Endodermal cell (in vitro differentiated cells): ENCODE measurements at regions not wholly inside any gene's neighbourhood (a gene's known extent, or its start where the extent isn't known, plus 50 kb on each side); places are given as distances from the start of the nearest gene placed in this dataset.

Source experiments
- DNase-seq: peaks from one replicate; pipeline ENCODE4 v3.0.0-alpha.2; 2017
- H3K27ac ChIP-seq: 2 replicates; pipeline ENCODE4 v1.5.1; 2013; ENCODE audit warnings: mild to moderate bottlenecking, low read depth, low read length, moderate library complexity
- H3K27me3 ChIP-seq: 2 replicates; pipeline ENCODE4 v1.6.1; 2013; ENCODE audit warnings: mild to moderate bottlenecking, low read length, moderate library complexity; ENCODE audit not compliant: insufficient read depth, control insufficient read depth, poor library complexity, severe bottlenecking
- H3K36me3 ChIP-seq: 2 replicates; pipeline ENCODE4 v1.7.0; 2013; ENCODE audit warnings: mild to moderate bottlenecking, low read length, moderate library complexity; ENCODE audit not compliant: control insufficient read depth, insufficient read depth
- H3K4me1 ChIP-seq: one replicate; pipeline ENCODE4 v1.7.0; 2013; ENCODE audit warnings: low read length; ENCODE audit not compliant: control insufficient read depth, insufficient read depth
- H3K4me3 ChIP-seq: 2 replicates; pipeline ENCODE4 v1.5.1; 2013; ENCODE audit warnings: mild to moderate bottlenecking, low read length, moderate library complexity
- H3K9ac ChIP-seq: 2 replicates; pipeline ENCODE4 v1.6.1; 2013; ENCODE audit warnings: mild to moderate bottlenecking, low read length, moderate library complexity; ENCODE audit not compliant: poor library complexity, severe bottlenecking; ENCODE audit errors: extremely low read depth
- H3K9me3 ChIP-seq: 2 replicates; pipeline ENCODE4 v1.6.1; 2013; ENCODE audit warnings: mild to moderate bottlenecking, low read length, moderate library complexity; ENCODE audit not compliant: control insufficient read depth
- H3K27ac Mint-ChIP-seq: 2 replicates; pipeline ENCODE4 v1.8.0; 2020; ENCODE audit warnings: mixed read lengths
- H3K27me3 Mint-ChIP-seq: 2 replicates; pipeline ENCODE4 v1.8.0; 2021; ENCODE audit warnings: mild to moderate bottlenecking, mixed read lengths; ENCODE audit not compliant: insufficient read depth
- H3K36me3 Mint-ChIP-seq: 2 replicates; pipeline ENCODE4 v1.8.0; 2020; ENCODE audit warnings: low read depth, mixed read lengths
- H3K4me1 Mint-ChIP-seq: 2 replicates; pipeline ENCODE4 v1.8.0; 2020; ENCODE audit warnings: mixed read lengths
- H3K4me3 Mint-ChIP-seq: 2 replicates; pipeline ENCODE4 v1.8.0; 2020; ENCODE audit warnings: mild to moderate bottlenecking, moderate library complexity, mixed read lengths
- H3K9me3 Mint-ChIP-seq: 2 replicates; pipeline ENCODE4 v1.8.0; 2020; ENCODE audit warnings: mild to moderate bottlenecking, mixed read lengths
- CTCF ChIP-seq: fragments of 200-600 bp; sonication (generic); conservative IDR thresholded peaks from 2 replicates; pipeline ENCODE4 v1.5.0; 2021; ENCODE audit warnings: antibody characterized with exemption, mild to moderate bottlenecking
- WGBS, 2 experiments: methylation state at CpG; one replicate each; pipeline versions ENCODE4 v1.1.5 to v1.1.7; 2013; ENCODE audit warnings: missing lambda C conversion rate in 2 of 2, mixed read lengths in 1 of 2; ENCODE audit not compliant: insufficient coverage in 1 of 2, insufficient read length in 1 of 2; 5-methylcytosine and 5-hydroxymethylcytosine counted together

DNA sequence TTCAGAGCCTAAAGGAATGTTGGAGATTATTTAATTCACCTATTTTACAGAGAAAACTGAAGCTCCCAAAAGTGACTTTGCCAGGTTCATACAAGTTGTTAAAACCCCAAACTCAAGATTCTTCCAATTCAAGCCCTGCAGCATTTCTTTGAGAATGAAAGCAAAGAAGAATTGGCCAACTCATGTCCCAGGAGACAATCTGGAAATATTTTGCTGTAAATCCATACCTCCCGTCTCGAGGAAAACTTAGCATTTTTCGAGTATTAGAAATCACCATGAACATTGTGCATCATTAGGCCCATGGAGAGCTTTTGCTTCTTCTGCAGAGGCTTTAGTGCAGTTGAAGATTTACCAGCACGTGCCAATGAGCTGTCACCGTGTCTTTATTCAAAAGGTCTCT is 176.4 kb upstream of the KCNJ16 start:
- Histone ChIP-seq H3K36me3 (no peaks in the 10 kb centered on the region), H3K9me3 (peaks cover 11% of the 10 kb centered on the region), H3K9ac (no peak overlapping the region), H3K4me3 (no peak overlapping the region), H3K27me3 (no peaks in the 10 kb centered on the region), H3K27ac (no peak overlapping the region), H3K4me1 (peaks cover 2% of the 10 kb centered on the region)
- Mint-ChIP-seq H3K4me3 (no peak overlapping the region), H3K27me3 (peaks cover 3% of the 10 kb centered on the region), H3K36me3 (no peaks in the 10 kb centered on the region), H3K9me3 (peaks cover 2% of the 10 kb centered on the region), H3K4me1 (peaks cover 9% of the 10 kb centered on the region), H3K27ac (no peak overlapping the region)
- DNase-seq = no peak
- no peak for TF ChIP-seq CTCF
- WGBS, 2 experiments = 95% methylated on average over 5 of the region's 5 CpGs

DNA sequence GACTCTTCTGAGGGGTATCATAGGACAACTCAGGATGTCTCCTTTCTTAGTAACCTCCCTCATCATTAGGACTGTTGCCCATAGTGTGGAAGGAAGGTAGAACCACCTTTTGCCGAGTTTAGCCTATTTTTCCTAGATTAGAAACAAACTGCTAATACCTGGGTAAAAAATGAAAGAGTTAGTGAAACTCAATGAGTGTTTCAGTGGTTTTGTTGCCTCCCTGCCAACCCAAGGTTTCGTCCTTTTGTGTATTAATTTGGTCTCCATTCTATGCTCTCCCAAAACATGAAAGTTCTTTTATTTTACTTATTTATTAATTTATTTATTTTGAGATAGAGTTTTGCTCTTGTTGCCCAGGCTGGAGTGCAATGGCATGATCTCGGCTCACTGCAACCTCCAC is 174.9 kb upstream of the KCNJ16 start:
- TF ChIP-seq CTCF = no peak
- Histone ChIP-seq H3K9ac (no peak overlapping the region), H3K9me3 (peaks cover 11% of the 10 kb centered on the region), H3K36me3 (no peaks in the 10 kb centered on the region), H3K27me3 (no peaks in the 10 kb centered on the region), H3K4me3 (no peak overlapping the region), H3K4me1 (peaks cover 2% of the 10 kb centered on the region), H3K27ac (no peak overlapping the region)
- Mint-ChIP-seq H3K9me3 (peaks cover 2% of the 10 kb centered on the region), H3K4me3 (no peak overlapping the region), H3K27me3 (peaks cover 3% of the 10 kb centered on the region), H3K36me3 (no peaks in the 10 kb centered on the region), H3K4me1 (peaks cover 8% of the 10 kb centered on the region), H3K27ac (no peak overlapping the region)
- no peak for DNase-seq
- WGBS, 2 experiments = 97 to 100% methylated on average over 1 to 3 of the region's 3 CpGs

DNA sequence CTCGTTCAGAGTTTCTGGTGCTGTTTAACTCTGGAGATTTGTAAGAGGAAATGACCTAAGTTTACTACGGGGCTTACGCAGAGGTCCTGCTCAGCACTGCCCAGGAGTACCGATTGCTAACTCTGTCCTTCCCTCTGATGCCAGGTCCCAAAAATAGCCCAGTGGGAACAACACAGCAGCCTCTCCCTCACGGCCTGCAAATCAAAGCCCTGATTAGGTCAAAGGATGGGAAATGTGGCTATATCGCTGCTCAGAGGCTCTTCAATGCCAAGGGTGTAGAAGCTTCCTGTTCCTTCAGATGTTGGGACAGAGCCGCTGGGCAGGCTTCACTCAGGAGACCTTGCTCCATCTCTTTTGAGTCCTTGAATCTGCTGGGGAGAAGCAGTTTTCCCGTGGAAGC is 174.2 kb upstream of the KCNJ16 start:
- no peak for DNase-seq
- Histone ChIP-seq H3K27me3 (no peaks in the 10 kb centered on the region), H3K9ac (no peak overlapping the region), H3K27ac (no peak overlapping the region), H3K36me3 (no peaks in the 10 kb centered on the region), H3K4me3 (no peak overlapping the region), H3K4me1 (peaks cover 2% of the 10 kb centered on the region), H3K9me3 (peaks cover 11% of the 10 kb centered on the region)
- TF ChIP-seq CTCF = no peak
- H3K4me1 Mint-ChIP-seq = peaks cover 2% of the 10 kb centered on the region
- H3K27me3 Mint-ChIP-seq = peaks cover 3% of the 10 kb centered on the region
- WGBS, 2 experiments = 94 to 96% methylated on average over 8 of the region's 8 CpGs
- peaks cover 2% of the 10 kb centered on the region for H3K9me3 Mint-ChIP-seq
- no peak overlapping the region for H3K27ac Mint-ChIP-seq
- no peaks in the 10 kb centered on the region for H3K36me3 Mint-ChIP-seq
- no peak overlapping the region for H3K4me3 Mint-ChIP-seq
